A673 (cell line): ENCODE measurements at regions not wholly inside any gene's neighbourhood (a gene's known extent, or its start where the extent isn't known, plus 50 kb on each side); places are given as distances from the start of the nearest gene placed in this dataset.
A peak's percentile ranks its signal among the peaks of the same experiment; 100 is the strongest.

ENCODE experiments used
- BruUV-seq: library from RNA; stranded (reverse); fragments of 400-500 nt; replicated peaks from 2 replicates; lab custom pipeline; 2021; lab: Mats Ljungman, UMichigan
- CTCF ChIA-PET: fragments of 300-600 bp; sonication (Branson Sonifier 250); formaldehyde crosslinking; loops from one replicate; lab custom pipeline; 2022; ENCODE audit warnings: antibody characterized with exemption; lab: Charles Lee
- POLR2A ChIA-PET: fragments of 300-600 bp; sonication (Branson Sonifier 250); formaldehyde crosslinking; loops from one replicate; lab custom pipeline; 2022; ENCODE audit warnings: antibody characterized with exemption; ENCODE audit not compliant: low non-redundant PET; lab: Charles Lee
- DNase-seq: peaks from one replicate; pipeline ENCODE4 v3.0.0-alpha.2; 2015; ENCODE audit warnings: low spot score
- H3K27ac ChIP-seq: fragments of 200-600 bp; sonication (generic); 2 replicates; pipeline ENCODE4 v1.5.1; 2016; ENCODE audit warnings: mixed run types, low read depth, mild to moderate bottlenecking, mixed read lengths, antibody characterized with exemption, low read length; ENCODE audit not compliant: poor library complexity, severe bottlenecking
- H3K27me3 ChIP-seq: fragments of 200-600 bp; sonication (generic); replicated peaks from 2 replicates; pipeline ENCODE4 v1.6.1; 2017; ENCODE audit warnings: mixed run types, low read depth, mild to moderate bottlenecking, mixed read lengths, antibody characterized with exemption, low read length; ENCODE audit not compliant: insufficient read depth, poor library complexity
- H3K36me3 ChIP-seq: fragments of 200-600 bp; sonication (generic); 2 replicates; pipeline ENCODE4 v1.6.1; 2016; ENCODE audit warnings: mixed run types, mild to moderate bottlenecking, mixed read lengths, antibody characterized with exemption, low read length; ENCODE audit not compliant: insufficient read depth, poor library complexity, severe bottlenecking
- H3K4me1 ChIP-seq: fragments of 200-600 bp; sonication (generic); 2 replicates; pipeline ENCODE4 v1.6.1; 2017; ENCODE audit warnings: mixed run types, mild to moderate bottlenecking, mixed read lengths, antibody characterized with exemption, low read length; ENCODE audit not compliant: insufficient read depth, poor library complexity, severe bottlenecking
- H3K4me3 ChIP-seq: fragments of 200-600 bp; sonication (generic); 2 replicates; pipeline ENCODE4 v1.5.1; 2016; ENCODE audit warnings: low read depth, mixed run types, mild to moderate bottlenecking, mixed read lengths, low read length; ENCODE audit not compliant: poor library complexity, severe bottlenecking
- H3K9me3 ChIP-seq: fragments of 200-600 bp; sonication (generic); 2 replicates; pipeline ENCODE4 v1.6.1; 2016; ENCODE audit warnings: mixed run types, low read depth, mild to moderate bottlenecking, mixed read lengths, antibody characterized with exemption, low read length; ENCODE audit not compliant: poor library complexity, severe bottlenecking
- CTCF ChIP-seq: fragments of 300-800, 200-600 bp; sonication (generic); conservative IDR thresholded peaks from 2 replicates; pipeline ENCODE4 v1.5.1; 2017; ENCODE audit warnings: low read depth, mild to moderate bottlenecking, antibody characterized with exemption, low read length, moderate library complexity, mixed read lengths
- EZH2 ChIP-seq: fragments of 200-600 bp; sonication (generic); IDR thresholded peaks from 2 replicates; pipeline ENCODE4 v1.6.1; 2017; ENCODE audit warnings: borderline replicate concordance, low read depth, mild to moderate bottlenecking, mixed read lengths, antibody characterized with exemption, low read length; ENCODE audit not compliant: poor library complexity, severe bottlenecking
- intact Hi-C: fragments of 100-400 bp; cut with micrococcal nuclease; formaldehyde crosslinking; loops from one replicate; pipeline ENCODE4 v1.10.0; 2022; ENCODE audit not compliant: unreplicated experiment

GRCh38 chr4:128565565-128566186 lies 243.8 kb upstream of the JADE1 start:
- Histone ChIP-seq H3K27me3 (no peaks in the 10 kb centered on the region), H3K4me3 (no peak overlapping the region), H3K9me3 (no peaks in the 10 kb centered on the region), H3K36me3 (no peaks in the 10 kb centered on the region), H3K4me1 (no peaks in the 10 kb centered on the region), H3K27ac (no peak overlapping the region)
- no TSS peak for BruUV-seq
- POLR2A ChIA-PET = no interaction called here
- CTCF ChIA-PET = no interaction called here
- TF ChIP-seq CTCF = peak; percentile 58
- no peak for TF ChIP-seq EZH2
- intact Hi-C loops = loop anchor here (1.0 kb wide), 1 partner anchor 298 kb away; no protein-coding TSS in a partner anchor
- peak; percentile 51 for DNase-seq

GRCh38 chr4:128565054-128565453 lies 244.4 kb upstream of the JADE1 start:
- CTCF ChIA-PET = no interaction called here
- no peak overlapping the region for H3K27ac ChIP-seq

DNA sequence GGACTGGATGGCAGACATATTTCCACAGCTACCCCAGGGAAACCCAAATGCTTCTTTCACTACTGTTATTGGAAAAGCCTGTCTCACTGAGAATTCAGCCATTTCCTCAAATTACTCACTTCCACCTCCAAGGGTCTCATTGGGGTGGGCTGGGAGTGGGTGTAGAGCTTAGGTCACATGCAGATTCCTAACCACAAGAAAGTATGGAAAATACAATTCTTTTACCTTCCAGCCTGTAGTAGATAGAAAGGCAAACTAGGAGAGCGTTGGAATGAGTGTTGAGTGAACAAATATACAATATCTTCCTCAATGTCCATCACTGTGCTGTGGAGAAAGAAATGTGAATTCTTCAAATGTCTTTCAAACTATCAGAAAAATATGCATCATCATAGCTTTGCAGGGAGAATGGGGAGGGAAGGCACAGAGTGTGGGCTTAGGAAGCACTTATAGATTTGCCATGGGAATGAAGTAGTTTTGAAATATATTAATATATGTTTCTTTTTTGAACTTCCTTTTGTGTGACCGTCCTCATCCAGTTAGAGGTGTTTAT lies 245.3 kb upstream of the JADE1 start:
- Histone ChIP-seq H3K36me3 (no peaks in the 10 kb centered on the region), H3K27ac (no peak overlapping the region), H3K4me3 (no peak overlapping the region), H3K4me1 (no peaks in the 10 kb centered on the region), H3K9me3 (no peaks in the 10 kb centered on the region), H3K27me3 (no peaks in the 10 kb centered on the region)
- no TSS peak for BruUV-seq
- intact Hi-C loops = no loop called here
- TF ChIP-seq EZH2 (no peak), CTCF (no peak)
- POLR2A ChIA-PET = no interaction called here
- CTCF ChIA-PET = interaction anchor here (1.2 kb wide), 1 partner anchor 11 kb away, joined by 3 read pairs; no protein-coding TSS in a partner anchor
- no peak for DNase-seq

More at GRCh38 chr4:128565054-128565453, 244.4 kb upstream of the JADE1 start:
- Histone ChIP-seq H3K27me3 (no peaks in the 10 kb centered on the region), H3K36me3 (no peaks in the 10 kb centered on the region), H3K9me3 (no peaks in the 10 kb centered on the region), H3K4me1 (no peaks in the 10 kb centered on the region), H3K4me3 (no peak overlapping the region)
- TF ChIP-seq CTCF = no peak
- TF ChIP-seq EZH2 = no peak
- POLR2A ChIA-PET = no interaction called here
- intact Hi-C loops = loop anchor here (1.0 kb wide), 1 partner anchor 298 kb away; no protein-coding TSS in a partner anchor
- BruUV-seq = no TSS peak
- DNase-seq = no peak
